SK-N-SH (cell line): ENCODE measurements at regions not wholly inside any gene's neighbourhood (a gene's known extent, or its start where the extent isn't known, plus 50 kb on each side); places are given as distances from the start of the nearest gene placed in this dataset.

Source experiments
- CTCF ChIA-PET: fragments of 300-600, 350-600 bp; formaldehyde crosslinking; extraction: SDS; loops from one replicate; lab custom pipeline; 2021; lab: Yijun Ruan, JAX
- POLR2A ChIA-PET: fragments of 350-600 bp; sonication (Branson Sonifier 250); formaldehyde crosslinking; extraction: SDS; loops from one replicate; lab custom pipeline; 2020; ENCODE audit warnings: antibody characterized with exemption, inconsistent platforms; lab: Yijun Ruan, JAX
- DNase-seq: peaks from one replicate; pipeline ENCODE4 v3.0.0; 2012
- H2AFZ ChIP-seq: fragments of 200-600 bp; sonication (generic); 2 replicates; pipeline ENCODE4 v1.8.1; 2016; ENCODE audit warnings: antibody characterized with exemption, mild to moderate bottlenecking, low read depth
- H3F3A ChIP-seq: fragments of 200-600 bp; sonication (generic); replicated peaks from 2 replicates; pipeline ENCODE3; 2016; ENCODE audit warnings: antibody characterized with exemption, mild to moderate bottlenecking; ENCODE audit not compliant: insufficient read depth
- H3K27ac ChIP-seq, 2 experiments: fragments of 200-500 bp in 1 of 2; fragments of 200-600 bp in 1 of 2; sonication (Bioruptor generic) in 1 of 2; sonication (generic), shearing (Covaris generic) in 1 of 2; 2 replicates each; pipeline versions ENCODE4 v1.5.1 to v1.6.1; 2014 to 2016; ENCODE audit warnings: low read depth in 2 of 2, inconsistent platforms in 1 of 2, low read length in 1 of 2, mild to moderate bottlenecking in 1 of 2, mixed read lengths in 1 of 2
- H3K27me3 ChIP-seq: fragments of 200-600 bp; sonication (generic), shearing (Covaris generic); 2 replicates; pipeline ENCODE4 v1.6.1; 2016; ENCODE audit warnings: mixed run types; ENCODE audit not compliant: insufficient read depth
- H3K36me3 ChIP-seq, 2 experiments: fragments of 200-500 bp in 1 of 2; fragments of 200-600 bp in 1 of 2; sonication (Bioruptor generic) in 1 of 2; sonication (generic) in 1 of 2; replicated peaks in 1 of 2; 2 replicates each; pipeline versions ENCODE3 to v1.5.1; 2014 to 2016; ENCODE audit warnings: low read length in 1 of 2, mild to moderate bottlenecking in 1 of 2; ENCODE audit not compliant: insufficient read depth in 2 of 2, control insufficient read depth in 1 of 2
- H3K4me1 ChIP-seq, 2 experiments: fragments of 200-500 bp in 1 of 2; fragments of 200-600 bp in 1 of 2; sonication (Bioruptor generic) in 1 of 2; sonication (generic), shearing (Covaris generic) in 1 of 2; 2 replicates each; pipeline versions ENCODE4 v1.5.1 to v1.6.1; 2014 to 2016; ENCODE audit warnings: low read depth in 1 of 2, low read length in 1 of 2, mixed run types in 1 of 2; ENCODE audit not compliant: insufficient read depth in 2 of 2, control insufficient read depth in 1 of 2
- H3K4me2 ChIP-seq: fragments of 200-600 bp; sonication (generic), shearing (Covaris generic); 2 replicates; pipeline ENCODE4 v1.6.1; 2017; ENCODE audit warnings: mixed run types
- H3K4me3 ChIP-seq, 2 experiments: fragments of 200-500 bp in 1 of 2; fragments of 200-600 bp in 1 of 2; sonication (Bioruptor generic) in 1 of 2; sonication (generic), shearing (Covaris generic) in 1 of 2; 2 replicates each; pipeline versions ENCODE4 v1.5.1 to v1.8.1; 2014 to 2016; ENCODE audit warnings: low read depth in 2 of 2, inconsistent platforms in 1 of 2, low read length in 1 of 2, mild to moderate bottlenecking in 1 of 2, mixed read lengths in 1 of 2, moderate library complexity in 1 of 2
- H3K79me2 ChIP-seq: fragments of 200-600 bp; sonication (generic); 2 replicates; pipeline ENCODE4 v1.8.1; 2017; ENCODE audit warnings: mild to moderate bottlenecking; ENCODE audit not compliant: insufficient read depth
- H3K9ac ChIP-seq: fragments of 200-600 bp; sonication (generic); 2 replicates; pipeline ENCODE4 v1.6.1; 2017; ENCODE audit warnings: mixed run types
- H3K9me2 ChIP-seq: fragments of 200-600 bp; sonication (generic); 2 replicates; pipeline ENCODE4 v1.6.1; 2017; ENCODE audit warnings: mixed run types
- H3K9me3 ChIP-seq: fragments of 200-600 bp; sonication (generic); 2 replicates; pipeline ENCODE4 v1.6.1; 2017; ENCODE audit warnings: mixed run types, mild to moderate bottlenecking, moderate library complexity
- H4K20me1 ChIP-seq: fragments of 200-600 bp; sonication (generic); 2 replicates; pipeline ENCODE4 v1.6.1; 2017; ENCODE audit warnings: mild to moderate bottlenecking, mixed run types; ENCODE audit not compliant: insufficient read depth
- ELF1 ChIP-seq: IDR thresholded peaks from 2 replicates; pipeline ENCODE4 v1.4.0; 2012
- EZH2phosphoT487 ChIP-seq: fragments of 200-600 bp; sonication (generic); IDR thresholded peaks from 2 replicates; pipeline ENCODE4 v1.6.1; 2017; ENCODE audit warnings: low read depth, mixed run types, mild to moderate bottlenecking, antibody characterized with exemption, moderate library complexity, borderline replicate concordance
- FOSL2 ChIP-seq: IDR thresholded peaks from 2 replicates; pipeline ENCODE4 v1.4.0; 2012; ENCODE audit warnings: low read depth, mild to moderate bottlenecking, moderate library complexity, borderline replicate concordance
- MEF2A ChIP-seq: IDR thresholded peaks from 2 replicates; pipeline ENCODE4 v1.4.0; 2012; ENCODE audit warnings: low read depth, borderline replicate concordance
- MXI1 ChIP-seq: IDR thresholded peaks from 2 replicates; pipeline ENCODE4 v1.6.1; 2012; ENCODE audit warnings: mild to moderate bottlenecking, low read depth, low read length, improper control_type of control experiment
- NFIC ChIP-seq: IDR thresholded peaks from 2 replicates; pipeline ENCODE4 v1.4.0; 2012; ENCODE audit warnings: borderline replicate concordance
- NRF1 ChIP-seq: IDR thresholded peaks from 2 replicates; pipeline ENCODE4 v1.6.1; 2012; ENCODE audit warnings: low read depth, mild to moderate bottlenecking, low read length
- POLR2AphosphoS5 ChIP-seq: IDR thresholded peaks from 2 replicates; pipeline ENCODE4 v1.6.1; 2012; ENCODE audit warnings: low read depth, low read length
- RAD21 ChIP-seq: IDR thresholded peaks from 2 replicates; pipeline ENCODE4 v1.6.1; 2012; ENCODE audit warnings: mild to moderate bottlenecking, low read length
- RCOR1 ChIP-seq: fragments of 150-350 bp; IDR thresholded peaks from 2 replicates; pipeline ENCODE4 v1.6.1; 2017; ENCODE audit warnings: antibody characterized with exemption, low read length
- RFX5 ChIP-seq: IDR thresholded peaks from 2 replicates; pipeline ENCODE4 v1.6.1; 2012; ENCODE audit warnings: mild to moderate bottlenecking, improper control_type of control experiment, low read length
- RXRA ChIP-seq: IDR thresholded peaks from 2 replicates; pipeline ENCODE4 v1.4.0; 2012; ENCODE audit warnings: low read depth, mild to moderate bottlenecking, borderline replicate concordance
- SMC3 ChIP-seq: IDR thresholded peaks from 2 replicates; pipeline ENCODE4 v1.6.1; 2012; ENCODE audit warnings: low read depth, low read length, improper control_type of control experiment
- TCF12 ChIP-seq: IDR thresholded peaks from 2 replicates; pipeline ENCODE4 v1.4.0; 2012
- TEAD4 ChIP-seq: IDR thresholded peaks from 2 replicates; pipeline ENCODE4 v1.4.0; 2012; ENCODE audit warnings: mild to moderate bottlenecking, borderline replicate concordance; ENCODE audit not compliant: insufficient read depth
- YY1 ChIP-seq: IDR thresholded peaks from 2 replicates; pipeline ENCODE4 v1.4.0; 2012; ENCODE audit warnings: low read depth, mild to moderate bottlenecking
- WGBS: methylation state at CpG from one replicate; pipeline ENCODE4 v1.1.6; 2017; ENCODE audit warnings: low lambda C conversion rate; 5-methylcytosine and 5-hydroxymethylcytosine counted together
- TF ChIP-seq, protein P1 (sequence below): IDR thresholded peaks from 2 replicates; pipeline ENCODE4; 2012
- TF ChIP-seq, protein P2 (sequence below): fragments of 150-350 bp; IDR thresholded peaks from 2 replicates; pipeline ENCODE4 v1.6.1; 2016; ENCODE audit warnings: mild to moderate bottlenecking, low read depth, low read length
- TF ChIP-seq, protein P3 (sequence below): IDR thresholded peaks from 2 replicates; pipeline ENCODE4 v1.4.0; 2012; ENCODE audit warnings: low read depth, borderline replicate concordance
- TF ChIP-seq, protein P4 (sequence below): fragments of 200-600 bp; sonication (generic); IDR thresholded peaks from 2 replicates; pipeline ENCODE4 v1.6.1; 2017; ENCODE audit warnings: antibody characterized with exemption, mild to moderate bottlenecking, moderate library complexity

DNA sequence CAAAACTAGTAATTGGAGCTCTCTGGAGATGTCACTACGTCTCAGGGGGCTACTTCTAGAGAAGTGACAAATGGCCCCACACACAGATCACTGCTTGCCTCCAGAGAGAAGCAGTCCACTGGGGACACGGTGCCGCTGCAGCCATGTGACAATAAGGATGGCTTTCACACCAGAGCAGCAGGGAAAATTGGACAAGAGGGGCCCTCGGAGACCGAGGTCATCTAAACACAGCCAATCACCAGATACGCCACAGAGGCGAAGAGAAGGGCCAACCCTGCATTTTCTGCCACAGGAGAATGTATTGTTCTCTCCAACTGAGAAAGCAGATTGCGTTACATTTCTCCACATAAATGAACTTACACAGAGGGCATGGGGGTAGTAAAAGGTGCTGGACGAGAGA lies 51.2 kb upstream of the TIAM1 start:
- H3K4me1 ChIP-seq, result peaks cover 0 to 11% of the 10 kb centered on the region in 2 experiments; a peak in 2 of 4 replicates
- no peaks in the 10 kb centered on the region for H3K36me3 ChIP-seq
- ChIA-PET POLR2A (no interaction called here), CTCF (no interaction called here)
- no peak overlapping the region for H2AFZ ChIP-seq
- DNase-seq, result no peak
- no peak overlapping the region for H3K4me2 ChIP-seq
- H3K4me3 ChIP-seq, result no peak overlapping the region
- 71% methylated on average over 9 of the region's 9 CpGs for WGBS
- H3K9me3 ChIP-seq, result no peaks in the 10 kb centered on the region
- no peaks in the 10 kb centered on the region for H3F3A ChIP-seq
- H4K20me1 ChIP-seq, result no peaks in the 10 kb centered on the region
- H3K79me2 ChIP-seq, result no peaks in the 10 kb centered on the region
- no peaks in the 10 kb centered on the region for H3K9me2 ChIP-seq
- TF ChIP-seq, protein P1, sequence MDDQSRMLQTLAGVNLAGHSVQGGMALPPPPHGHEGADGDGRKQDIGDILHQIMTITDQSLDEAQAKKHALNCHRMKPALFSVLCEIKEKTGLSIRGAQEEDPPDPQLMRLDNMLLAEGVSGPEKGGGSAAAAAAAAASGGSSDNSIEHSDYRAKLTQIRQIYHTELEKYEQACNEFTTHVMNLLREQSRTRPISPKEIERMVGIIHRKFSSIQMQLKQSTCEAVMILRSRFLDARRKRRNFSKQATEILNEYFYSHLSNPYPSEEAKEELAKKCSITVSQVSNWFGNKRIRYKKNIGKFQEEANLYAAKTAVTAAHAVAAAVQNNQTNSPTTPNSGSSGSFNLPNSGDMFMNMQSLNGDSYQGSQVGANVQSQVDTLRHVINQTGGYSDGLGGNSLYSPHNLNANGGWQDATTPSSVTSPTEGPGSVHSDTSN, result no peak
- TF ChIP-seq MEF2A, result no peak
- TF ChIP-seq NFIC, result no peak
- TF ChIP-seq, protein P2, sequence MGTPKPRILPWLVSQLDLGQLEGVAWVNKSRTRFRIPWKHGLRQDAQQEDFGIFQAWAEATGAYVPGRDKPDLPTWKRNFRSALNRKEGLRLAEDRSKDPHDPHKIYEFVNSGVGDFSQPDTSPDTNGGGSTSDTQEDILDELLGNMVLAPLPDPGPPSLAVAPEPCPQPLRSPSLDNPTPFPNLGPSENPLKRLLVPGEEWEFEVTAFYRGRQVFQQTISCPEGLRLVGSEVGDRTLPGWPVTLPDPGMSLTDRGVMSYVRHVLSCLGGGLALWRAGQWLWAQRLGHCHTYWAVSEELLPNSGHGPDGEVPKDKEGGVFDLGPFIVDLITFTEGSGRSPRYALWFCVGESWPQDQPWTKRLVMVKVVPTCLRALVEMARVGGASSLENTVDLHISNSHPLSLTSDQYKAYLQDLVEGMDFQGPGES, result no peak
- no peak for TF ChIP-seq TEAD4
- no peak for TF ChIP-seq SMC3
- TF ChIP-seq ELF1, result no peak
- no peak for TF ChIP-seq EZH2phosphoT487
- no peak for TF ChIP-seq POLR2AphosphoS5
- no peak for TF ChIP-seq RFX5
- TF ChIP-seq NRF1, result no peak
- H3K9ac ChIP-seq, result no peak overlapping the region
- no peak overlapping the region for H3K27ac ChIP-seq
- no peaks in the 10 kb centered on the region for H3K27me3 ChIP-seq

DNA sequence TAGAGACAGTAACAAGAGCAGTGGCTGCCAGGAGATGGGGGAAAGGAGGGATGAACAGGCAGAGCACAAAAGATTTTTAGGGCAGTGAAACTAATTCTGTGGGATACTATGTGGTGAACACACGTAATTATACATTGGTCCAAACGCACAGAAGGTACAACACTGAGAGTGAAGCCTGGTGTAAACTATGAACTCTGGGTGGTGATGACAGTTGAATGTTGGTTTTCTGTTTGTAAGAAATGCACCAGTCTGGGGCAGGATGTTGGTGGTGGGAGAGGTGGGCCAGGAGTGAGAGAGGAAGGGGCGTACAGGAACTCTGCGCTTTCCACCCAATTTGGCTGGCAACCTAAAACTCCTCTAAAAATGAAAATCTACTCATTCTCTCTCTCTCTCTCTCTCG lies 50.2 kb upstream of the TIAM1 start:
- peaks cover 0 to 11% of the 10 kb centered on the region in 2 experiments; a peak in 2 of 4 replicates for H3K4me1 ChIP-seq
- no peak overlapping the region for H3K4me2 ChIP-seq
- no peaks in the 10 kb centered on the region for H4K20me1 ChIP-seq
- H3K4me3 ChIP-seq, result no peak overlapping the region
- H3K27me3 ChIP-seq, result no peaks in the 10 kb centered on the region
- WGBS, result 84% methylated on average over 5 of the region's 5 CpGs
- no peak for DNase-seq
- no peak overlapping the region for H3K27ac ChIP-seq
- CTCF ChIA-PET, result no interaction called here
- H3K9ac ChIP-seq, result no peak overlapping the region
- no peaks in the 10 kb centered on the region for H3K79me2 ChIP-seq
- no peaks in the 10 kb centered on the region for H3K9me3 ChIP-seq
- POLR2A ChIA-PET, result no interaction called here
- H3K36me3 ChIP-seq, result no peaks in the 10 kb centered on the region
- no peaks in the 10 kb centered on the region for H3K9me2 ChIP-seq
- H2AFZ ChIP-seq, result no peak overlapping the region
- no peaks in the 10 kb centered on the region for H3F3A ChIP-seq
- TF ChIP-seq TCF12 (no peak), ELF1 (no peak), RXRA (no peak), POLR2AphosphoS5 (no peak), MEF2A (no peak), YY1 (no peak), MXI1 (no peak), RFX5 (no peak), RCOR1 (no peak), FOSL2 (no peak), EZH2phosphoT487 (no peak), RAD21 (no peak)
- TF ChIP-seq, protein P3, sequence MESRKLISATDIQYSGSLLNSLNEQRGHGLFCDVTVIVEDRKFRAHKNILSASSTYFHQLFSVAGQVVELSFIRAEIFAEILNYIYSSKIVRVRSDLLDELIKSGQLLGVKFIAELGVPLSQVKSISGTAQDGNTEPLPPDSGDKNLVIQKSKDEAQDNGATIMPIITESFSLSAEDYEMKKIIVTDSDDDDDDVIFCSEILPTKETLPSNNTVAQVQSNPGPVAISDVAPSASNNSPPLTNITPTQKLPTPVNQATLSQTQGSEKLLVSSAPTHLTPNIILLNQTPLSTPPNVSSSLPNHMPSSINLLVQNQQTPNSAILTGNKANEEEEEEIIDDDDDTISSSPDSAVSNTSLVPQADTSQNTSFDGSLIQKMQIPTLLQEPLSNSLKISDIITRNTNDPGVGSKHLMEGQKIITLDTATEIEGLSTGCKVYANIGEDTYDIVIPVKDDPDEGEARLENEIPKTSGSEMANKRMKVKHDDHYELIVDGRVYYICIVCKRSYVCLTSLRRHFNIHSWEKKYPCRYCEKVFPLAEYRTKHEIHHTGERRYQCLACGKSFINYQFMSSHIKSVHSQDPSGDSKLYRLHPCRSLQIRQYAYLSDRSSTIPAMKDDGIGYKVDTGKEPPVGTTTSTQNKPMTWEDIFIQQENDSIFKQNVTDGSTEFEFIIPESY, result no peak
- TF ChIP-seq, protein P4, sequence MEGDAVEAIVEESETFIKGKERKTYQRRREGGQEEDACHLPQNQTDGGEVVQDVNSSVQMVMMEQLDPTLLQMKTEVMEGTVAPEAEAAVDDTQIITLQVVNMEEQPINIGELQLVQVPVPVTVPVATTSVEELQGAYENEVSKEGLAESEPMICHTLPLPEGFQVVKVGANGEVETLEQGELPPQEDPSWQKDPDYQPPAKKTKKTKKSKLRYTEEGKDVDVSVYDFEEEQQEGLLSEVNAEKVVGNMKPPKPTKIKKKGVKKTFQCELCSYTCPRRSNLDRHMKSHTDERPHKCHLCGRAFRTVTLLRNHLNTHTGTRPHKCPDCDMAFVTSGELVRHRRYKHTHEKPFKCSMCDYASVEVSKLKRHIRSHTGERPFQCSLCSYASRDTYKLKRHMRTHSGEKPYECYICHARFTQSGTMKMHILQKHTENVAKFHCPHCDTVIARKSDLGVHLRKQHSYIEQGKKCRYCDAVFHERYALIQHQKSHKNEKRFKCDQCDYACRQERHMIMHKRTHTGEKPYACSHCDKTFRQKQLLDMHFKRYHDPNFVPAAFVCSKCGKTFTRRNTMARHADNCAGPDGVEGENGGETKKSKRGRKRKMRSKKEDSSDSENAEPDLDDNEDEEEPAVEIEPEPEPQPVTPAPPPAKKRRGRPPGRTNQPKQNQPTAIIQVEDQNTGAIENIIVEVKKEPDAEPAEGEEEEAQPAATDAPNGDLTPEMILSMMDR, result no peak
- TF ChIP-seq, protein P1, result no peak
